Pons (tissue), 1 donor: ENCODE measurements at regions not wholly inside any gene's neighbourhood (a gene's known extent, or its start where the extent isn't known, plus 50 kb on each side); places are given as distances from the start of the nearest gene placed in this dataset.
"Not testable (repeated sequence)": the region's sequence is repeated elsewhere in the genome, so short reads cannot be mapped to it uniquely, and the experiment has no call there.

Experiments used
- DNase-seq: peaks from one replicate; pipeline ENCODE4 v3.0.0-alpha.2; 2016; ENCODE audit warnings: low spot score

GRCh38 chr5:87751824-87752223 is 339.1 kb upstream of the CCNH start:
- peak; percentile 89 for DNase-seq

GRCh38 chr5:87746891-87747377 is 334.2 kb upstream of the CCNH start:
- DNase-seq, result no peak

DNA sequence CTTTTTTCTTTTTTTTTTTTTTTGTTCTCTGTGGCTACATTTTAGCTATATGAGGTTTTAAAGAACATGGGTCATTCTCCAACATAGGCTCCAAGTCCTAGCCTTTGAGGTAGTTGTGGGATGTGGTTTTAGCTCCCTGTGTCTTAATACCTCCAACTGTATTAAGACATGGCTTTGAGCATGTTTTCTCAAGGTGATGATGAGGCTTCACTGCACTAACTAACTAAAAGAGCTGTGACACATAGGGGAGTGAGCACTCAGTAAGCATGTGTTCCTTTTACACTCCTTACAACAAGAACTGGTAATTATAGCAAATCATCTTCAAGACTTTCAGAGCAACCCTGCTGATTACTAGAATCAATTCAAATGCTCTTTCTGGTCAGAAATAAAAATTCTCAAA is 333.6 kb upstream of the CCNH start:
- no peak for DNase-seq

DNA sequence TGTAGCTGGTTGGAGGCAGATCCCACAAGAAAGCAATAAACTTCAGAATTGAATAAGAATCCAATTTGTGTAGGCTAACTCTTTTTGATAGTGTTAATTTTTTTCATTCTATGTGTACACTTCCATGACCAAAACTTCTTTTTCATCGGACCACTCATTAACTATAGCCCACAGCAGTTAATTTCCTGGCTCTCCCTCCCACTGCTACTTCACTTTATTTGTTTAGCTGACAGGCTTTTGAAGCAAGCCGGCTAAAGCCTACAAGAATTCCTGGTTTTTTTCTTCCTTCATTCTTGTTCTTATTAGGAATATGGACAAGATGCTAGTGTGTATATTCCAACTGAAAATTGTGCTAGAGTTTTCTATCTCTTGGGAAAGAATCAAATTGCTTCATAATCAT is 329.2 kb upstream of the CCNH start:
- DNase-seq, result no peak

- DNase-seq, result no peak
Measured at GRCh38 chr5:87735923-87736322, 323.2 kb upstream of the CCNH start.

- no peak for DNase-seq
Measured at GRCh38 chr5:87733897-87734296, 321.2 kb upstream of the CCNH start.

GRCh38 chr5:87732875-87733768 is 320.4 kb upstream of the CCNH start:
- no peak for DNase-seq

GRCh38 chr5:87729781-87730180 is 317.1 kb upstream of the CCNH start:
- DNase-seq, result no peak

DNA sequence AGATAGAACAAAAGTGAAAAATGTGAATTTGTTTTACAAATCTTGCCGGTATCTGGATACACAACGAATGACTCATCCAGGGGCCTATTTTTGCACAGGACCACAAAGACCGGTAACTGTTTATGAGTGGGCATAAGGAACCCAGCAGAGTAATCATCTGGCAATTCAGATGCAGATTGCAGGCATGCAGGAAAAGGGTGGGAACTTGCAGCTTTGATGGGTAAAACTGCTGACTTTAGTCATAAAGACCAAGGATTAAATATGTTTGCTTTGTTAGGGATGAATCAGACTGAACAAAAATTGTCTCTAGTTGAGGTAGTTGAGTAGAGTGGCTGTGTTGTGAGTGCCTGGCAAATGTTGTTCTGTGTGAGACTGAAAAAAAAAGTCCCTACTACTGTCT is 309.6 kb upstream of the CCNH start:
- DNase-seq, result no peak

DNA sequence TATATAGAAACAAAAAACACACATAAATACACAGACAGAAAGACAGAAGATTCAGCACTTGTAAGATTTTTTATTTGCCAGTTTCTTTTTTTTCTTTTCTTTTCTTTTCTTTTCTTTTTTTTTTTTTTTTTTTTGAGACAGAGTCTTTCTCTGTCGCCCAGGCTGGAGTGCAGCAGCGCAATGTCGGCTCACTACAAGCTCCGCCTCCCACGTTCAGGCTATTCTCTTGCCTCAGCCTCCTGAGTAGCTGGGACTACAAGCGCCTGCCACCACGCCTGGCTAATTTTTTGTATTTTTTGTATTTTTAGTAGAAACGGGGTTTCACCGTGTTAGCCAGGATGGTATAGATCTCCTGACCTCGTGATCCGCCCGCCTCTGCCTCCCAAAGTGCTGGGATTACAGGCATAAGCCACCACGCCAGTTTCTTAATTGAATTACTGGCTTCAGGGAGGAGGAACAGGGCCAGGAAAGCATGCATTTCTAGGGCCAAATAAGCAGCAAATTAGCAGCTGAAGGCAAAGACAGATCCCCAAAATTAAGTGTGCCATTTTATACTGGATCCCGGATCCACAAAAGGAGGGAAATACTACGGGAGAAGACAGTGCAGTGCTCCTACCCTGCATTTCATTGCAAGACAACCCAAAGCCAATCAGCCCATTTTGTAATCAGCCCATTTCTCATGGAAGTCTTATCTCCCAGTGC is 305.6 kb upstream of the CCNH start:
- DNase-seq, result not testable (repeated sequence)

- DNase-seq, result no peak
Measured at GRCh38 chr5:87717761-87718160, 305.0 kb upstream of the CCNH start.

GRCh38 chr5:87705876-87706275 is 293.1 kb upstream of the CCNH start:
- no peak for DNase-seq

DNA sequence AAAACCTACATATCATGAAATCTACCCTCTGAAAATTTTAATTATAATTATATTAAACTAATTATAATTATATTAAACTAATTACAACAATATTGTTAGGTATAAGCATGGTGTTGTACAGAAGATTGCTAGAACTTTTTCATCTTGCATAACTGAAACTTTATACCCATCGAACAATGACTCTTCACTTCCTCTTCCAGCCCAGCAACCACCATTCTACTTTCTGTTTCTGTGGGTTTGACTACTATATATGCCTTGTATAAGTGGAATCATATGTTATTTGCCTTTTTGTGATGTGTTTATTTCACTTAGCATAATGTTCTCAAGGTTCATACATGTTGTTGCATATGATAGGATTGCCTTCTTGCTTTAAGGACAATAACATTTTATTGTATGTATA is 274.2 kb upstream of the CCNH start:
- no peak for DNase-seq

GRCh38 chr5:87686018-87686417 is 273.3 kb upstream of the CCNH start:
- no peak for DNase-seq

GRCh38 chr5:87674235-87674634 is 261.5 kb upstream of the CCNH start:
- DNase-seq, result no peak

GRCh38 chr5:87671146-87671545 is 258.4 kb upstream of the CCNH start:
- no peak for DNase-seq

DNA sequence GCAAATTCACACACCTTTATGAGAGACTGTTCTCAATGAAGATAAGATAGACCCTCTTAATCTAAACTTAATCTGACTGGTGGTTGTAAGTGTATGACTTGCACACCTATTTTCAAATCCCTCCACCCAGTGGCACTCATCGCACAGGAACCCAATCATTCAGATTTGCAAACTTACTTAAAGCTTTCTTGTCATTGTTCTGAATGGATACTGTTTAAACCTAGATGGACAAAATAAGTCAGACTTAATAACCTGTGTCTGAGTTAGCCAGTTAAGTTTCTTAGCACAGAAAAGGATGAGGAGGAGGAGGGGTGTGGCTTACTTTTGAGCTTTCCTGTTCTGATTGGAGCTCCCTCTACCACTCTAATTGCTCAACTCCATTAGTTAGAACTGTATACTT is 252.4 kb upstream of the CCNH start:
- DNase-seq, result no peak

DNA sequence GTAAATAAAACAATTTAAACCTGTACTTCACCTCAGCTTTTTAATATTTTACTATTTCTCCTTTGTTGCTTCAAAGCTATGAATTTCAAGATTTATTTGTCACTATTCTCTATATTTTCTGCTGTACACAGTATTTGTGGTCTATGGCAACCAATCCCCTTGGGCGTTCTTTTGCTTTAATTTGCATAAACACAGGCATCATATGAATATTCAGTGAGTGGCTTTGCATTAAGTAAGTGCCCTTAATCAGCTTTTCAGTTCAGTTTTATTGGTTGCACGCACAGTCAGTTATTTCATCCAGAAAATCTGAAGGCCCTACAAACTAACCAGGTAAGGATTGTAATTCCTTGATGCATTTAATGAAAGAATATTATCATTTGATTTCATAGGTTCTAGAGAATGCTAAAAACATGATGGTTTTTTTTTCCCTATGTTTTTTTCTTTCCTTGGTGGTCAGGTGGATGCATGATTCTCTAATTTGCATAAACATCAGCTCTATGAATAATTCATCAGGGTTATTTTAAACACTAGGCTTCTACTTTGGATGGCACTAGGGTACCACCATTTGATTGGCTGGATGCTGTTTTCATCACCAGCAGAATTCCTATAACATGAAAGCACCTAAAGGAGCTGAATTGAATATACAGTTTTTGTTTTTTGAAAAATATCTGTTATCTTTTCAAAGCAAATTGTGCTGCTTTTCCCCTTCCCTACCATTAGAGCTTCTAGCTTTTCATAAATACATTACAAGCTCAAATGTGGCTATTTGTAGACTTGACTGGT is 249.2 kb upstream of the CCNH start:
- no peak for DNase-seq

- DNase-seq, result no peak
Measured at GRCh38 chr5:87653242-87653641, 240.5 kb upstream of the CCNH start.

DNA sequence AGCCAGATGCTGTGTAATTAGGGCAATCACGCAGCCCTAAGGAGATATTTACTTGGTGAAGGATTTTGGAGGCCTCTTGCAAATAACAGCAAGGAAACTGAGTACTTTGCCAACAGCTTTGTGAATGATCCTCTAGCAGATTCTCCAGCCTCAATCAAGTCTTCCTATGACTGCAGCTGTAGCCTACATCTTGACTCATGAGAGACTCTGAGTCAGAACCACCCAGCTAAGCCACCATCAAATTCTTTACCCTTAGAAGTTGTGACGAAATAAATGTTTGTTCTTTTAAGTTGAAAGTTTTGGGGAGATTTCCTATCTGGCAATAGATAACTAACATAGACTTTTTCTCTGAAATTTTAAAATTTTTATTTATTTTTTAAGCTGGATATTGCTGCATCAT is 237.6 kb upstream of the CCNH start:
- DNase-seq, result no peak

GRCh38 chr5:87649455-87649854 is 236.7 kb upstream of the CCNH start:
- no peak for DNase-seq

DNA sequence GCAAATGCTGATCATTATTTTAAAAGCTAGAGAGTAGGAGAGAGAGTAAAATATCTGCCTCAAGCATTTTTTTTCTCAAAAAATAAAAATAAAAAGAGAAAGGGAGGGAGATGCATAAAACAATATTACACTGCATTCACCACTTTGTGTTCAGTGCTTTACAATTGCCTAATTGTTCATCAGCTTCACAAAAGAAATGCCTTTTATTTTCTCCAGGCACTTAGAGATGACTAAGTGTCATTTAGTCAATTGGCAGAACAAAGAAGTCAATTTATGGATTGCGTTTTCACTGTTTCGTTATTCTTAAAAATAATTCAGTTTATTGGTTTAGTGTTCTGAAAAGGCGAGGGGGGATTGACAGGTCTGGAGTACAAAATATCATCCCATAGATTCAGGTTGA is 232.5 kb upstream of the CCNH start:
- peak; percentile 88 for DNase-seq

DNA sequence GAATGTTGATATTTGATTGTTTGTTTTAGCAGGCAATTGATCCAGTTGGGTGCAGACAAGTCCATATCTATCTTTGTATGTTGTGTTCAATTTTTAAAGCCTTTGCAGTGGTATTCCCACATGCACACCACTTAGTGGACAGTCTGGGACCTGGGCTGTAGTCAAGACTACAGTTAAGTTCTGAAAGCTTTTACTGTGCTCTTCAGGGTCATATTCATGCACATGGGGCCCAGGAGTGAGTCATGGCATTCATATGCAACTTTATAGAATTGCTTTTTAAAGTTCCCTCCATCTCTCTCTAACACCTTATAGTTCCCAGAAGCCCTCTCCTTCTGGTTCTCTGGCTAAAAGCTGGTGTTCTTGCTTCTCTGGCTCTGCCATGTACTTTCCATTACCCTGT is 228.2 kb upstream of the CCNH start:
- no peak for DNase-seq
